ENCODE measurements at regions not wholly inside any gene's neighbourhood (a gene's known extent, or its start where the extent isn't known, plus 50 kb on each side); places are given as distances from the start of the nearest gene placed in this dataset.
"Not testable (repeated sequence)": the region's sequence is repeated elsewhere in the genome, so short reads cannot be mapped to it uniquely, and the experiment has no call there.

DNA sequence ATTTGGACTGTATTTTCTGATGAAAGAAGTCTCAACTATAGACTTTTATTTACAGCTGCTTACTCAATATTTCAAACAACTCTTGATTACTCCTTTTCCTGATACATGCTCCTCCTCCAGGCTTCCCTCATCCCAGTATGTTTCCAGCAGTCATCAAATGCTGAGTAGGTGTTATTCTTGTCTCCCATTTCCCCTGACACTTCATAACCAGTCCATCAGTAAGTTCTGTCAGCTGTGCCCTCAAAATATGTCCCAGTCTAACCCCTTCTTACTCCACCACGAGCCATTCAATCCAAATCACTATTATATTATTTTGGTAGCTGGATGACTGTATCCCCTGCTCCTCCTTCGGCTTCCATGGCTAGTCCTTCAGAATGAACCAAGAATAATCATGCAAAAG is 189.1 kb upstream of the DTNA start:
- in situ Hi-C loops (cut with HindIII; ENCODE audit: low sequenced_read_pairs): no loop called here
- DNase-seq (ENCODE audit: low read depth): no peak
- no peak overlapping the region for H3K4me3 ChIP-seq (ENCODE audit: low read depth, low read length)
- TF ChIP-seq, protein P1, sequence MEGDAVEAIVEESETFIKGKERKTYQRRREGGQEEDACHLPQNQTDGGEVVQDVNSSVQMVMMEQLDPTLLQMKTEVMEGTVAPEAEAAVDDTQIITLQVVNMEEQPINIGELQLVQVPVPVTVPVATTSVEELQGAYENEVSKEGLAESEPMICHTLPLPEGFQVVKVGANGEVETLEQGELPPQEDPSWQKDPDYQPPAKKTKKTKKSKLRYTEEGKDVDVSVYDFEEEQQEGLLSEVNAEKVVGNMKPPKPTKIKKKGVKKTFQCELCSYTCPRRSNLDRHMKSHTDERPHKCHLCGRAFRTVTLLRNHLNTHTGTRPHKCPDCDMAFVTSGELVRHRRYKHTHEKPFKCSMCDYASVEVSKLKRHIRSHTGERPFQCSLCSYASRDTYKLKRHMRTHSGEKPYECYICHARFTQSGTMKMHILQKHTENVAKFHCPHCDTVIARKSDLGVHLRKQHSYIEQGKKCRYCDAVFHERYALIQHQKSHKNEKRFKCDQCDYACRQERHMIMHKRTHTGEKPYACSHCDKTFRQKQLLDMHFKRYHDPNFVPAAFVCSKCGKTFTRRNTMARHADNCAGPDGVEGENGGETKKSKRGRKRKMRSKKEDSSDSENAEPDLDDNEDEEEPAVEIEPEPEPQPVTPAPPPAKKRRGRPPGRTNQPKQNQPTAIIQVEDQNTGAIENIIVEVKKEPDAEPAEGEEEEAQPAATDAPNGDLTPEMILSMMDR (IDR thresholded peaks at IDR 0.05; ENCODE audit: low read depth, low read length, missing control alignments): no peak

DNA sequence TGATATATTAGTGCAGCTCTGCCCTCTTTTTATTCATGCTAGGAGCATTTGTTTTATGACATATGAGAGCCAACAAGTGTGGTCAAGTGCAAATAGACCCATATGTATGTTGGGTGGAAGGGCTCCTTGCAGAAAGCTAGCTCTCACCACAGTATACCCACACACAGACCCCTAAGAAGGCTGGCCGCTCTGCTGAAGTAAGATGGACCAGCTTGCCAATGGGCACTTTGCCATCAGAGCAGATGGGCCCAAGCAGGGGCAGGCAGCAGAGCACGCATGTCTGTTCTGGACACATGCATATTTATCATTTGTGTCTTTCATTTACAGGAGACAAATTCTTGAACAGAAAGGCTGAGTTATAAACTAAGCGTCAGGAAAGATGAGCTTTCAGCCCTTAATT is 187.5 kb upstream of the DTNA start:
- DNase-seq (ENCODE audit: low read depth): no peak
- TF ChIP-seq, protein P1 (IDR thresholded peaks at IDR 0.05; ENCODE audit: low read depth, low read length, missing control alignments): no peak
- H3K4me3 ChIP-seq (ENCODE audit: low read depth, low read length): no peak overlapping the region
- in situ Hi-C loops (cut with HindIII; ENCODE audit: low sequenced_read_pairs): no loop called here

DNA sequence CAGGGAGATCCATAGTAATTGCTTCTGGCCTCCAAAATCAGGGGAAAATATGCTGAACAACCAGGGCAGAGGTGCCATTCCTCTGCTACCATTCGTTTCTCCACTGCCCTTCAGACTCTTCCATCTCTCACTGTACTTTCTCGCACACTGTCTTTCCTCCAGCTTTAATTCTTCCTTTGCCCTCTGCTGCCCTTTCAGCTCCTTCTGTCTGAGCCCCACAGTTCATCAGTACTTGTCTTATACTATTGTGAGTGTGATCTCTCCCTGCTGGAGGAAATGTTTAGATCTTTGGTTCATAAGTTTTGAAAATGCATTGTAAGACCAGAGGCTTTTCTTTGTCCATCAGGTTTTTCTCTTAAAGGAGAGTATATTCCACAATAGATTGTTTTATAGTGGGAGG is 184.9 kb upstream of the DTNA start:
- no peak for DNase-seq (ENCODE audit: low read depth)
- TF ChIP-seq, protein P1 (IDR thresholded peaks at IDR 0.05; ENCODE audit: low read depth, low read length, missing control alignments): no peak
- no peak overlapping the region for H3K4me3 ChIP-seq (ENCODE audit: low read depth, low read length)
- in situ Hi-C loops (cut with HindIII; ENCODE audit: low sequenced_read_pairs): no loop called here

DNA sequence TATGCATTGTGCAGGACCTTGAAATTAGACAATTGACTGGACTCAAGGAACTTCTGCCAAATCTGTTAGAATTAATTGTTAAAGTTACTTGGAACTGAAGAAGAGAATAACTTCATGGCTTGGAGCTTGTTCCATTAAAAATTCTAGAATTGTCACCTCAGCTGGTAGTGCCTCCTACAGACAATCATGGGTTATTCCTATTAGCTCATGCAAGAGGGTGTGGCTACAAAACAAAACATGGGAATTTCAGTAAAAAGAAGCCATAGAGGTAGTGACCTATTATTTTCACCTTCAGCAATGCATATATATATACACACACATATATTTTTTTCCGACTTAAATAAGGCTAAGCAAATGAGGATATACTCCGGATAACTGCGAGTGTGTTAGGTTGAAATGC is 181.9 kb upstream of the DTNA start:
- in situ Hi-C loops (cut with HindIII; ENCODE audit: low sequenced_read_pairs): no loop called here
- TF ChIP-seq, protein P1 (IDR thresholded peaks at IDR 0.05; ENCODE audit: low read depth, low read length, missing control alignments): no peak

DNA sequence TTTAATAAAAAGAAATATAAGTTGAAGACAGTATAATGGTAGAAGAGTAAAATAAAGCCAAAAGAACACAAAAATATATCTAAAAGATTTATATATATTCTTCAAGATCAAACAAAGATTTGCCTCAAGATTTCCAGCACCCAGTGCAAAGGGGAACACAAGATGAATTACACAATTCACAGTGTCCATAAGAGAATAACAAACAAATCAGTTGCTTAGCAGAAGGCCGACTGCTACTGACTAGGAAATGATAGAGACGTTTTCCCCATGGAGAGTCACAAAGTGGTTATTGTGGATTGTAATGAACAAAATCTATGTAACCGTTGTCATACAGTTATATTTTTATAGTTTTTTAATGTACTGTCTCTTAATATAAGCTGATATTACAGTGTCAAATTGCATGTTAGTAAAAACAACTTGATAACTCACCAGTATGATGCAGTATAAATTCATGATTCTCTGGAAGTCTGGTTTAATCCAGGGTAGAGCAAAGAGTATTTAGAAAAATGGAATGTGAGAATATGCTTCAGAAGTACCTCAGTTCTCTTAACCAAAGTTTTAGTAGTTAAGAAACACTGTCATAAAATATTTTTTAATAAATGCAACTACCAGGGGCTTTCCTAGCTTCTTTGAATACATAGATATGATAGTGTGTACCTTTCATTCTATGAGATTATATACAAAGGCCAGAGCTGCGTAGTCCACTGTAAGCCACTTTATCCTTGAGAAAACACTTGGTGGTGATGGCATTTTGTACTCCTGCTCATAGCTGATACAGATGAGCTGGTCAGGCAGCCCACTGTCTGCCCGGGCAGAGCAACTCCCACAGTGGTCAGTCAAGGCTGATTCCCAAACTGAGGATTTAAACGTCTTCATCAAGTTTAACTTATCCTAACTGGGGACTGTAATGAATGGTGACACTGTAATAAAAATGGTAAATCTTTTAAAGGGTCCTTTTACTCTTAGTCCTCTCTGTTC is 180.5 kb upstream of the DTNA start:
- TF ChIP-seq, protein P1 (IDR thresholded peaks at IDR 0.05; ENCODE audit: low read depth, low read length, missing control alignments): no peak
- DNase-seq (ENCODE audit: low read depth): no peak
- no peak overlapping the region for H3K4me3 ChIP-seq (ENCODE audit: low read depth, low read length)
- in situ Hi-C loops (cut with HindIII; ENCODE audit: low sequenced_read_pairs): no loop called here

More for the DNA sequence above, 181.9 kb upstream of the DTNA start:
- no peak overlapping the region for H3K4me3 ChIP-seq (ENCODE audit: low read depth, low read length)
- no peak for DNase-seq (ENCODE audit: low read depth)

DNA sequence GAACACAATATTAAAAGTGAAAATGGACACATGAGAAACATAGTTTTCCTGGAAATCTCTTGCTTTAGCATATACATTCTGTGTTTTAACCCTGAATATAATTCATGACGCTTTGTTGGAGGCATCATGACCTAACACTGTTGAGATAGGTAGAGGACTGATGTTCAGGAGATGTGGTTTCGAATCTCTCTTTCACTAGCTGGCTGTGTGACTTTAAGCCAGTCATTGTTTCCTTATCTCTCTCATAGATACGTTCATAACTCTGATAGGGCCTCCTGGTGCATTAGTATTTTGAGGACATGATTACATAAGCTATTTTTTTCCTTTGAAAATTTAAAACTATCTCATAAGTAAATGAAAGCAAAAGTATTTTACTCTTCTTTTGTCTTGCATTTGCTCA is 179.0 kb upstream of the DTNA start:
- H3K4me3 ChIP-seq (ENCODE audit: low read depth, low read length): no peak overlapping the region
- no peak for DNase-seq (ENCODE audit: low read depth)
- in situ Hi-C loops (cut with HindIII; ENCODE audit: low sequenced_read_pairs): no loop called here
- TF ChIP-seq, protein P1 (IDR thresholded peaks at IDR 0.05; ENCODE audit: low read depth, low read length, missing control alignments): no peak

DNA sequence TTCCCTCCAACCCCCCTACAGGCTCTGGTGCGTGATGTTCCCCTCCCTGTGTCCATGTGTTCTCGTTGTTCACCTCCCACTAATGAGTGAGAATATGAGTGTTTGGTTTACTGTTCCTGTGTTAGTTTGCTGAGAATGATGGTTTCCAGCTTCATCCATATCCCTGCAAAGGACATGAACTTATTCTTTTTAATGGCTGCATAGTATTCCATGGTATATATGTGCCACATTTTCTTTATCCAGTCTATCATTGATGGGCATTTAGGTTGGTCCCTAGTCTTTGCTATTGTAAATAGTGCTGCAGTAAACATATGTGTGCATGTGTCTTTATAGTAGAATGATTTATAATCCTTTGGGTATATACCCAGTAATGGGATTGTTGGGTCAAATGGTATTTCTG is 175.5 kb upstream of the DTNA start:
- in situ Hi-C loops (cut with HindIII; ENCODE audit: low sequenced_read_pairs); H3K4me3 ChIP-seq (ENCODE audit: low read depth, low read length); DNase-seq (ENCODE audit: low read depth): not testable (repeated sequence)

Measured in astrocyte of the cerebellum (primary cell).